Uterus (tissue), 3 donors: ENCODE measurements at regions not wholly inside any gene's neighbourhood (a gene's known extent, or its start where the extent isn't known, plus 50 kb on each side); places are given as distances from the start of the nearest gene placed in this dataset.

Experiments
- DNase-seq, 2 donors: peaks; one replicate each; pipeline ENCODE4 v3.0.0-alpha.2; 2019 to 2020
- H3K27ac ChIP-seq, 2 donors: fragments of 200-600 bp; sonication (generic); 1 replicate in 1 of 2; 2 replicates in 1 of 2; pipeline ENCODE4 v1.5.1; 2016 to 2018
- H3K27me3 ChIP-seq, 2 donors: fragments of 200-600 bp; sonication (generic); one replicate each; pipeline ENCODE4 v1.5.1; 2018 to 2019; ENCODE audit warnings: control low read depth in 1 of 2
- H3K36me3 ChIP-seq, 2 donors: fragments of 200-600 bp; sonication (generic); one replicate each; pipeline ENCODE4 v1.5.1; 2019; ENCODE audit warnings: control low read depth in 1 of 2
- H3K4me1 ChIP-seq, 2 donors: fragments of 200-600 bp; sonication (generic); one replicate each; pipeline ENCODE4 v1.5.1; 2018 to 2019; ENCODE audit warnings: control low read depth in 1 of 2
- H3K4me3 ChIP-seq, 2 donors: fragments of 200-600 bp; sonication (generic); 1 replicate in 1 of 2; 2 replicates in 1 of 2; pipeline ENCODE4 v1.5.1; 2018 to 2019; ENCODE audit warnings: mild to moderate bottlenecking in 1 of 2
- H3K9me3 ChIP-seq, 2 donors: fragments of 200-600 bp; sonication (generic); one replicate each; pipeline ENCODE4 v1.5.1; 2019; ENCODE audit warnings: control low read depth in 1 of 2
- CTCF ChIP-seq, 4 experiments: fragments of 200-600 bp in 2 of 4; fragments of 450-650 bp in 2 of 4; sonication (generic) in 2 of 4; IDR thresholded peaks; one replicate each; pipeline ENCODE4 v1.5.1; 2016 to 2019; ENCODE audit warnings: antibody characterized with exemption in 4 of 4, mild to moderate bottlenecking in 2 of 4, moderate library complexity in 1 of 4
- POLR2A ChIP-seq, 2 donors: fragments of 450-650 bp; IDR thresholded peaks; one replicate each; pipeline ENCODE4 v1.6.1; 2016; ENCODE audit warnings: antibody characterized with exemption in 2 of 2, mild to moderate bottlenecking in 1 of 2, moderate library complexity in 1 of 2
- intact Hi-C: fragments of 100-400 bp; cut with DNase I; formaldehyde crosslinking; loops from one replicate; pipeline ENCODE4 v1.15.1; 2023; ENCODE audit warnings: low total_unique reads
- donor health status: DM: yes; HTN: yes; CAD: no.

GRCh38 chr11:101291279-101291678, 161.7 kb upstream of the PGR start:
- no peaks in the 10 kb centered on the region for H3K36me3 ChIP-seq
- no peak overlapping the region for H3K27ac ChIP-seq
- no peak overlapping the region for H3K4me3 ChIP-seq
- H3K27me3 ChIP-seq: no peaks in the 10 kb centered on the region
- DNase-seq: no peak
- intact Hi-C loops: no loop called here
- no peaks in the 10 kb centered on the region for H3K4me1 ChIP-seq
- TF ChIP-seq CTCF (IDR thresholded peaks at IDR 0.05) (no peak), POLR2A (IDR thresholded peaks at IDR 0.05) (no peak)
- peaks cover 0 to 6% of the 10 kb centered on the region in 2 donors for H3K9me3 ChIP-seq

DNA sequence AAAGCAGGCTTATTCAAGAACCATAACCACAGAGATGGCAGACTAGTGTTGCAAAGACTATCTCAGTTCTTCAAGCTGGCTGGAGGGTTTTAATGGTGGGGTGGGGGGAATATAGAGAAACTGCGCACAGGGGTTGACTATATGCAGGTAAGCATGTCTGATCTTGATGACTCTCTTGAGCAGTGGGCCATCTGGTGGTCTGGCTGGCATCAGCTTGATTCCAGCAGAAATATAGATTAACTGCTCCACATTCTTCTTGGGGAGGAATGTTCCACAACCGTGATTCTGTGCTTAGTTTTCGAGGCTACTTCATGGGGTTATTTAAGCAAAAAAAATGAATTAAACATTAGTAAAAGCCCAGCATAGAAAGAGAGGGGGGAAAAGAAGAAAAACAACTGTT, 158.8 kb upstream of the PGR start:
- Histone ChIP-seq H3K36me3 (no peaks in the 10 kb centered on the region), H3K4me3 (no peak overlapping the region), H3K4me1 (no peaks in the 10 kb centered on the region), H3K9me3 (peaks cover 0 to 6% of the 10 kb centered on the region in 2 donors), H3K27ac (no peak overlapping the region), H3K27me3 (no peaks in the 10 kb centered on the region)
- intact Hi-C loops: no loop called here
- no peak for TF ChIP-seq CTCF (IDR thresholded peaks at IDR 0.05)
- TF ChIP-seq POLR2A (IDR thresholded peaks at IDR 0.05): no peak
- DNase-seq: no peak

DNA sequence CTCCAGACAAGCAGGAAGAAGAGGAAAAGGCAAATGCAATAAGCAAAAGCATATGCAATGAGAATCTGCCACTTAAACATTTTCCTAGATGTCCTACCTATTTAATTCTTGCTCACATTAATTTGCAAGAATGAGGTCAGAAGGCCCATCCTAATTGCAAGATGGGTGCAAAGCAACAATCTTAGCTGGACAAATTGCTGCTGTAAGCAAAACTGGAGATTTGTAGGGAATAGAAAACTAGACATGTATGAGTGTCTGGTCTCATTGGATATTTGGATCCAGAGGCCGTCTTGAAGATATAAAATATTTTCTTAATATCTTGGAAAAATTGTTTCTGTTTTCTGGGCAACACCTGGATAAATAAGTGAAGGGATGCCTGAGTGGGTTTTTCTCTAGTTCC, 150.1 kb upstream of the PGR start:
- TF ChIP-seq POLR2A (IDR thresholded peaks at IDR 0.05): no peak
- TF ChIP-seq CTCF (IDR thresholded peaks at IDR 0.05): no peak
- no peaks in the 10 kb centered on the region for H3K9me3 ChIP-seq

GRCh38 chr11:101278286-101278685, 148.7 kb upstream of the PGR start:
- no peak for DNase-seq
- Histone ChIP-seq H3K4me3 (no peak overlapping the region), H3K4me1 (no peaks in the 10 kb centered on the region), H3K36me3 (no peaks in the 10 kb centered on the region), H3K9me3 (no peaks in the 10 kb centered on the region), H3K27me3 (no peaks in the 10 kb centered on the region), H3K27ac (no peak overlapping the region)
- TF ChIP-seq CTCF (IDR thresholded peaks at IDR 0.05): no peak
- TF ChIP-seq POLR2A (IDR thresholded peaks at IDR 0.05): no peak
- intact Hi-C loops: no loop called here

More for the DNA sequence above, 150.1 kb upstream of the PGR start:
- intact Hi-C loops: no loop called here
- Histone ChIP-seq H3K36me3 (no peaks in the 10 kb centered on the region), H3K4me1 (no peaks in the 10 kb centered on the region), H3K27ac (no peak overlapping the region), H3K27me3 (no peaks in the 10 kb centered on the region), H3K4me3 (no peak overlapping the region)
- no peak for DNase-seq

DNA sequence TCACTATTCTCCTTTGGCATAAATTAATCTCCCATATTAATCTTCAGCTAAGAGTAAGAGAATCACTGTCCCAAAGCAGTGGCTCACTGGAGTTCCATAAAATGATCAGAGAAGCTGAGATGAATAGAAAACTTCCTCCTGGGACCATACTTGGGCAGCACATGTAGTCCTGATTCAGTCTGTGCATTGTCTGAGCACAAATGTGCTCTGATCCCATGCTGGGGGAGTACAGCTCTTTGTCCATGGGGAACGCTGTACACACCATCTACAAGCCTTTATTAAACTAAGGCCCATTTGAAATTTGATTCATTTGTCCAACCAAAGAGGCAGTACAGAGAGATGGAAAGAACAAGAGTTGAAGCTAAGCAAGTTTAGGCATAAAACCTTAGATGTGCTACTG, 147.4 kb upstream of the PGR start:
- H3K36me3 ChIP-seq: no peaks in the 10 kb centered on the region
- no peaks in the 10 kb centered on the region for H3K27me3 ChIP-seq
- TF ChIP-seq CTCF (IDR thresholded peaks at IDR 0.05) (no peak), POLR2A (IDR thresholded peaks at IDR 0.05) (no peak)
- H3K9me3 ChIP-seq: no peaks in the 10 kb centered on the region
- intact Hi-C loops: no loop called here
- H3K4me3 ChIP-seq: no peak overlapping the region
- no peaks in the 10 kb centered on the region for H3K4me1 ChIP-seq
- DNase-seq: no peak
- no peak overlapping the region for H3K27ac ChIP-seq
